Retinal pigment epithelial cell (primary cell): ENCODE measurements at regions not wholly inside any gene's neighbourhood (a gene's known extent, or its start where the extent isn't known, plus 50 kb on each side); places are given as distances from the start of the nearest gene placed in this dataset.
"Not testable (repeated sequence)": the region's sequence is repeated elsewhere in the genome, so short reads cannot be mapped to it uniquely, and the experiment has no call there.

Experiments used
- DNase-seq: peaks from one replicate; pipeline ENCODE4 v3.0.0-alpha.2; 2010; ENCODE audit warnings: low read depth
- H3K4me3 ChIP-seq: 2 replicates; pipeline ENCODE4 v1.5.1; 2011; ENCODE audit warnings: mild to moderate bottlenecking, low read length, control low read depth, moderate library complexity
- TF ChIP-seq, protein P1 (sequence below): conservative IDR thresholded peaks from 2 replicates; pipeline ENCODE4 v1.5.1; 2011; ENCODE audit warnings: low read depth, low read length, control low read depth, inconsistent platforms

DNA sequence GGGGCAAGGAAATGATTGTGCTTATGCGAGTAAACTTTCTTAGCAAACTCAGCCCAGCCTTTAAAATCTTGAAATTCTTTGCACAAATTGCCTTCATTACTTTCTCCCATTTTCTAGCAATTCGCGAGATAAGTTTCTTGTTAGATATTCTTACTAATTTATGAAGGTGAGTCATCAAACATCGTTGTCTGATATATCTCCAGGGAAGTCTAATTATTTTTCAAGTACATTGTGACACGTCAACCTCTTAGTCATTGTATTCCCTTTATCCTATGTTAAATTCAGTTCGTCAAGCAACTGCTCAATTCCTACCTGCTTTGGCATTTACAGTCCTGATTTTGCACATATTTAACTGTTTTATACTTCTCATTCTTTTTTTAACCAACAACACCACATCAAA, 854.5 kb upstream of the CRIM1 start:
- peak; percentile 14 for DNase-seq
- TF ChIP-seq, protein P1, sequence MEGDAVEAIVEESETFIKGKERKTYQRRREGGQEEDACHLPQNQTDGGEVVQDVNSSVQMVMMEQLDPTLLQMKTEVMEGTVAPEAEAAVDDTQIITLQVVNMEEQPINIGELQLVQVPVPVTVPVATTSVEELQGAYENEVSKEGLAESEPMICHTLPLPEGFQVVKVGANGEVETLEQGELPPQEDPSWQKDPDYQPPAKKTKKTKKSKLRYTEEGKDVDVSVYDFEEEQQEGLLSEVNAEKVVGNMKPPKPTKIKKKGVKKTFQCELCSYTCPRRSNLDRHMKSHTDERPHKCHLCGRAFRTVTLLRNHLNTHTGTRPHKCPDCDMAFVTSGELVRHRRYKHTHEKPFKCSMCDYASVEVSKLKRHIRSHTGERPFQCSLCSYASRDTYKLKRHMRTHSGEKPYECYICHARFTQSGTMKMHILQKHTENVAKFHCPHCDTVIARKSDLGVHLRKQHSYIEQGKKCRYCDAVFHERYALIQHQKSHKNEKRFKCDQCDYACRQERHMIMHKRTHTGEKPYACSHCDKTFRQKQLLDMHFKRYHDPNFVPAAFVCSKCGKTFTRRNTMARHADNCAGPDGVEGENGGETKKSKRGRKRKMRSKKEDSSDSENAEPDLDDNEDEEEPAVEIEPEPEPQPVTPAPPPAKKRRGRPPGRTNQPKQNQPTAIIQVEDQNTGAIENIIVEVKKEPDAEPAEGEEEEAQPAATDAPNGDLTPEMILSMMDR: no peak
- H3K4me3 ChIP-seq: no peak overlapping the region

DNA sequence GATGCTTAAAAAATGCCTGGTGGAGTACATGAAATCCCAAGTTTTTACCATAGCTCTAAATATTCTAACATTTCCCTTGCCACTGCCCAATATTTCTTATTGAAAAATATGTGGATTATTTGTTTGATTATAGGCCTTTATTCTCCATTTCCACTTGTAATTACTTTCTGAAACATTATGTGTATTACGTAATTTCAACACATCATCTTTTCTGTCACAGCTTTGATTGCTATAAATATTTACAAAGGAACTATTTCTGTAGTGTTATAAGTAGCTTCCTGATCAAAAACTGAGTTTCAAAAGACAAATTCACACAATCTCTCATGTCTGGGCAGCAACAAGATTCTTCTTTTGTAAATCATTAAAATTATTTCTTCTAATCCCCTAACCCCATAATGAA, 859.6 kb upstream of the CRIM1 start:
- DNase-seq: no peak
- no peak overlapping the region for H3K4me3 ChIP-seq
- TF ChIP-seq, protein P1: no peak

DNA sequence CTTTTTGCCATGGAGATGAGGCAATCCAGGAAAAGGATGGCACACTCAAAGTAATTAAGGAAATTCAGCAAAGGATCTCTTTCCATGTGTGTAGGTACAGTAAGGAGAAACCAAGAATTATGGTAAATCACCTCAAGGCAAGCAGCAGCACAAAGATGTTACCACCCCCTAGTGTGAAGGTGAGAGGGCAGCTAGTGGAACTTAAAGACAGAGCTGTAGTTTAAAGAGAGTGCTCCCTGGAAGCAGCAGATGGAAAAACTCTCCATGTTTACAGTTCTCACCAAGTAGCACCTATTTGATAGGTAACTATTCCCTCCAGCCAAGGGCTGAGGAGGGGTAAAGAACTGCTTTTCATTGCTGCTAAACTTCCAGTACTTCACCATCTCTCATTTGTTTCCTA, 860.4 kb upstream of the CRIM1 start:
- TF ChIP-seq, protein P1: no peak
- no peak overlapping the region for H3K4me3 ChIP-seq
- no peak for DNase-seq

DNA sequence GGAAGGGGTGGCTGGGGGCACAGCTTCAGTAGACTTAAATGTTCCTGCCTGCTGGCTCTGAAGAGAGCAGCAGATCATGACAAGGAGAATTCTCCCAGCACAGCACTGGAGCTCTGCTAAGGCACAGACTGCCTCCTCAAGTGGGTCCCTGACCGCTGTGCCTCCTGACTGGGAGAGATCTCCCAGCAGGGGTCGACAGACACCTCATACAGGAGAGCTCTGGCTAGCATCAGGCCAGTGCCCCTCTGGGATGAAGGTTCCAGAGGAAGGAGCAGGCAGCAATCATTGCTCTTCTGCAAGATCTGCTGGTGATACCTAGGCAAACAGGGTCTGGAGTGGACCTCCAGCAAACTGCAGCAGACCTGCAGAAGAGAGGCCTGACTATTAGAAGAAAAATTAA, 877.5 kb upstream of the CRIM1 start:
- H3K4me3 ChIP-seq, DNase-seq: not testable (repeated sequence)

DNA sequence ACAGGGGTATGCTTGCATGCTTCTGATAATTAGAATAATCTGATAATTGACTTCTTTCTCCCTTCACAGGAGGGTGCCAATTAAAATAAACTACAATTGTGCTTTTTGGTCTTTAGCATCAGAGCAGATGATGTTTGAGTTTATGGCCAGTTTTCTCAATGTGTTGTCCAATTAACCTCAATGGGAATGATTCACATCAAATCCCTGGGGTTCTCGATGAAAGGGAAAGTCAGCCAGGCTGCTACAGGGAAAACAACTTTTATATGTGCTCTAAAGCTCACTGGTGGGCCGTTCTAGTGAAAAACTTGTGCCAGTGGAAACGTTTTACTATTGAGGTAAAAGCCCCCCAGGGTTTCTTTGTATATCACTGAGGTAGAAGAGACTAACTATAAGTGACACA, 887.3 kb upstream of the CRIM1 start:
- TF ChIP-seq, protein P1: no peak
- DNase-seq: no peak
- no peak overlapping the region for H3K4me3 ChIP-seq

DNA sequence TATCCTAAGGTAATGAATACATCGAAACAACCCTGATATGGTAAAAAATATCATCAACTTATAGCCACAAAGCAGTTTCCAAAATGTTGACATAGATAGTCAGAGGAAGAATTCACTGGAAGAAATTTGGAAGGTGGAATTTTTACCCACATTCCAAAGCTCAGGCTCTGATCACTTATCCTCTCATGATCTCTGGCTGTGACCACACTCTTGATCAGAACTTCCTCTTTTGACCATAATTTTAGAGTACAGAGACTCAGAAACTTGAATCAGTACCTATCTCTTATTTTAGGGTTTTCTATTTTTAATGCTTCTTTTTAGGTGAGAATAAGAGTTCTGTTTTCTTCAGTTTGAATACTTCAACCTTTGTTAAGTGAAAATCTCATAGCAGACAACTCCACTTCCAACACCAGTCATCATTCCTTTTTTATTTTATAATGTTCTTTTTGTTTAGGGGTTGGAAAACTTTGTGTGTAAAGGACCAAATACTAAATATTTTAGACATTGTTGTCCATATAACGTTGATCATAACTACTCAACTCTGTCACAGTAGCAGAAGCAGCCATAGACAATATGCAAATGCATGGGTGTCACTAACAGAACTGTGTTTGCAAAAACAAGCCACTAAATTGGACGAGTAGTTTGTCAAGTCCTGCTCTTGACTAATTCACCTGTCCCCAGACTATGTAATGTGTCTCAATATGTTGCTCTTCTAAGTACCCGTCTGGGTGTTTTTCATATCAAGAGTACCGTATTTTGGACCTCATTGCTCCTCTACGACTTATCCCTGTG, 891.6 kb upstream of the CRIM1 start:
- no peak overlapping the region for H3K4me3 ChIP-seq
- DNase-seq: no peak
- TF ChIP-seq, protein P1: no peak

DNA sequence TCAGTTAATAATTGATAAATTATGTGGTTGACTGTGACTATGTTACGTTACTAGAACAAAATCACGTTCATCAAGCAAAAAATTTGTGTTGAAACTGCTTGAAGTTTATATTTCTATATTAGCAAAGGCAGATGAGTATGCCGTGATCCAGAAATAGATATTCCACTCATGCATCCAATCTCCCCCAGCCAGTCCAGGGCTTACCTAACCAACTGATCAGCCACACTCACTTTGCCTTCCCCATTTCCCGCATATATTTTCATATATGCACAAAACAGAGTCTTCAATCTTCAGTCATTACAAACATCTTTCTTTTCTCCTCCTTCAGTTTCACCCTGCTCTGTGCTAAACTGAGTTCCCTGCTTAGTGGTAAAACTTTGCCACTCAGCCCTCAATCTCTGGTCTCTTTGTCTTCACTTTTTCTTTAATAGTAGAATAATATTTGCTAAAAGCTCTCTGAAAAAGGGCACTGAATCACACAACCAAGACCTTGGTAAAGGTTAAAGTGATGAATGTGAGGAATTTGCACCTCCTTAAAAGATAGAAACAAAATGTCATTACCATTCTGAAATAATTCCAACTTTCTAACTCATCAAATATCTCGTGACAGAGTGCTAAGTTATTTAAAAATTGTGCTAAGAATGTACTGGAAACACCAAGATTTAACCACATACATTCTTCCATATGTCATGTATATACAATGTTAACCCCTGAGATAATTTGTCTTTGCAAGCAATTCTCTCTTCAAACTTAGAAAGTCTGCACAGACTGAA, 893.2 kb upstream of the CRIM1 start:
- TF ChIP-seq, protein P1: no peak
- DNase-seq: no peak
- no peak overlapping the region for H3K4me3 ChIP-seq
